ENCODE measurements at regions not wholly inside any gene's neighbourhood (a gene's known extent, or its start where the extent isn't known, plus 50 kb on each side); places are given as distances from the start of the nearest gene placed in this dataset.

DNA sequence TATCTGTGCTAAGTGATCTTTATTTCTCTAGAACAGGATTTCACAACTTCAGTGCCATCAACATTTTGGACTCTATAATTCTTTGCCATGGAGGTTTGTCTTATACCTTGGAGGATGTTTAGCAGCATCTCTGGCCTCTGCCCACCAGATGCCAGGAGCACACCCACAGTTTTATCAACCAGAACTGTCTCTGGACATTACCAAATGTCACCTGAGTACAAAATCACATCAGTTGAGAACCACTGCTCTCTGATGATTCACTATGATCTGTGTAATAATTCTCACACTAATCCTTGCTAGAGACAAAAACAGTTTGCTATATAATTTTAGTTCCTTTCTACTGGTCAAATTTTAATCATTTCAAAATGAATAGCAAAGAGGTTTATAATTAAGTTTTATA, 102.8 kb upstream of the AMZ2 start:
- Histone ChIP-seq H2AK5ac (ENCODE audit: low read depth, low read length) (no peak overlapping the region), H3K4me1 (replicated peaks in 1 of 4; ENCODE audit: control insufficient read depth in 3 of 4, insufficient read depth in 4 of 4, low read length in 3 of 4) (no peaks in the 10 kb centered on the region), H4K8ac (ENCODE audit: extremely low read depth, insufficient read depth, low read length) (no peak overlapping the region), H3K79me1 (ENCODE audit: low read depth, low read length) (no peaks in the 10 kb centered on the region), H2AFZ (ENCODE audit: low read length) (no peak overlapping the region), H2BK12ac (ENCODE audit: low read depth, low read length) (no peak overlapping the region), H3K56ac (replicated peaks; ENCODE audit: insufficient read length, low read depth, low read length) (no peak overlapping the region), H3K9ac (replicated peaks in 1 of 4; ENCODE audit: extremely low read depth in 1 of 4, low read depth in 3 of 4, low read length in 3 of 4) (no peak overlapping the region), H3K27ac (ENCODE audit: low read depth, low read length) (no peak overlapping the region), H3K9me3 (ENCODE audit: insufficient read depth in 2 of 2, low read depth in 1 of 2, low read length in 1 of 2) (no peaks in the 10 kb centered on the region), H3K14ac (ENCODE audit: insufficient read length) (no peak overlapping the region), H3K36me3 (ENCODE audit: control insufficient read depth in 2 of 4, insufficient read depth in 4 of 4, low read length in 3 of 4) (no peaks in the 10 kb centered on the region), H3K23me2 (ENCODE audit: low read depth, low read length) (no peaks in the 10 kb centered on the region), H2BK120ac (replicated peaks; ENCODE audit: low read depth, low read length) (no peak overlapping the region), H3K79me2 (ENCODE audit: control insufficient read depth in 1 of 2, insufficient read depth in 2 of 2, low read length in 2 of 2) (no peaks in the 10 kb centered on the region), H4K91ac (replicated peaks; ENCODE audit: insufficient read length, low read length) (no peak overlapping the region), H3K18ac (ENCODE audit: extremely low read depth, low read length) (no peak overlapping the region), H3K4ac (replicated peaks; ENCODE audit: insufficient read length, low read depth, low read length) (no peak overlapping the region), H3K27me3 (replicated peaks in 1 of 4; ENCODE audit: control insufficient read depth in 3 of 4, extremely low read depth in 1 of 4, insufficient read depth in 3 of 4, low read length in 3 of 4) (no peaks in the 10 kb centered on the region), H2BK15ac (ENCODE audit: low read length) (no peak overlapping the region), H3K4me3 (ENCODE audit: extremely low read depth in 1 of 4, insufficient read depth in 2 of 4, low read depth in 3 of 4, low read length in 4 of 4) (no peak overlapping the region), H2BK20ac (ENCODE audit: low read length) (no peak overlapping the region), H4K5ac (ENCODE audit: insufficient read length, low read depth, low read length) (no peak overlapping the region), H4K20me1 (replicated peaks in 1 of 2; ENCODE audit: control insufficient read depth in 1 of 2, insufficient read depth in 2 of 2, low read length in 2 of 2) (no peaks in the 10 kb centered on the region), H3K4me2 (ENCODE audit: insufficient read depth in 1 of 2, low read depth in 2 of 2, low read length in 2 of 2) (no peak overlapping the region), H2BK5ac (ENCODE audit: low read depth, low read length) (no peak overlapping the region), H3K23ac (ENCODE audit: insufficient read length) (no peak overlapping the region)
- POLR2A ChIA-PET (ENCODE audit: partially characterized antibody), result no interaction called here
- DNase-seq (ENCODE audit: low read depth in 1 of 2, low spot score in 2 of 2), result no peak
- no peak for FAIRE-seq
- CTCF ChIA-PET (ENCODE audit: partially characterized antibody), result interaction anchor here (0.8 to 1.2 kb wide), 3 partner anchors 8 to 28 kb away, joined by 3 read pairs; no protein-coding TSS in a partner anchor
- TF ChIP-seq BCL11A (IDR thresholded peaks at IDR 0.05; ENCODE audit: low read depth in 2 of 2, low read length in 2 of 2), result no peak
- TF ChIP-seq, protein P1, sequence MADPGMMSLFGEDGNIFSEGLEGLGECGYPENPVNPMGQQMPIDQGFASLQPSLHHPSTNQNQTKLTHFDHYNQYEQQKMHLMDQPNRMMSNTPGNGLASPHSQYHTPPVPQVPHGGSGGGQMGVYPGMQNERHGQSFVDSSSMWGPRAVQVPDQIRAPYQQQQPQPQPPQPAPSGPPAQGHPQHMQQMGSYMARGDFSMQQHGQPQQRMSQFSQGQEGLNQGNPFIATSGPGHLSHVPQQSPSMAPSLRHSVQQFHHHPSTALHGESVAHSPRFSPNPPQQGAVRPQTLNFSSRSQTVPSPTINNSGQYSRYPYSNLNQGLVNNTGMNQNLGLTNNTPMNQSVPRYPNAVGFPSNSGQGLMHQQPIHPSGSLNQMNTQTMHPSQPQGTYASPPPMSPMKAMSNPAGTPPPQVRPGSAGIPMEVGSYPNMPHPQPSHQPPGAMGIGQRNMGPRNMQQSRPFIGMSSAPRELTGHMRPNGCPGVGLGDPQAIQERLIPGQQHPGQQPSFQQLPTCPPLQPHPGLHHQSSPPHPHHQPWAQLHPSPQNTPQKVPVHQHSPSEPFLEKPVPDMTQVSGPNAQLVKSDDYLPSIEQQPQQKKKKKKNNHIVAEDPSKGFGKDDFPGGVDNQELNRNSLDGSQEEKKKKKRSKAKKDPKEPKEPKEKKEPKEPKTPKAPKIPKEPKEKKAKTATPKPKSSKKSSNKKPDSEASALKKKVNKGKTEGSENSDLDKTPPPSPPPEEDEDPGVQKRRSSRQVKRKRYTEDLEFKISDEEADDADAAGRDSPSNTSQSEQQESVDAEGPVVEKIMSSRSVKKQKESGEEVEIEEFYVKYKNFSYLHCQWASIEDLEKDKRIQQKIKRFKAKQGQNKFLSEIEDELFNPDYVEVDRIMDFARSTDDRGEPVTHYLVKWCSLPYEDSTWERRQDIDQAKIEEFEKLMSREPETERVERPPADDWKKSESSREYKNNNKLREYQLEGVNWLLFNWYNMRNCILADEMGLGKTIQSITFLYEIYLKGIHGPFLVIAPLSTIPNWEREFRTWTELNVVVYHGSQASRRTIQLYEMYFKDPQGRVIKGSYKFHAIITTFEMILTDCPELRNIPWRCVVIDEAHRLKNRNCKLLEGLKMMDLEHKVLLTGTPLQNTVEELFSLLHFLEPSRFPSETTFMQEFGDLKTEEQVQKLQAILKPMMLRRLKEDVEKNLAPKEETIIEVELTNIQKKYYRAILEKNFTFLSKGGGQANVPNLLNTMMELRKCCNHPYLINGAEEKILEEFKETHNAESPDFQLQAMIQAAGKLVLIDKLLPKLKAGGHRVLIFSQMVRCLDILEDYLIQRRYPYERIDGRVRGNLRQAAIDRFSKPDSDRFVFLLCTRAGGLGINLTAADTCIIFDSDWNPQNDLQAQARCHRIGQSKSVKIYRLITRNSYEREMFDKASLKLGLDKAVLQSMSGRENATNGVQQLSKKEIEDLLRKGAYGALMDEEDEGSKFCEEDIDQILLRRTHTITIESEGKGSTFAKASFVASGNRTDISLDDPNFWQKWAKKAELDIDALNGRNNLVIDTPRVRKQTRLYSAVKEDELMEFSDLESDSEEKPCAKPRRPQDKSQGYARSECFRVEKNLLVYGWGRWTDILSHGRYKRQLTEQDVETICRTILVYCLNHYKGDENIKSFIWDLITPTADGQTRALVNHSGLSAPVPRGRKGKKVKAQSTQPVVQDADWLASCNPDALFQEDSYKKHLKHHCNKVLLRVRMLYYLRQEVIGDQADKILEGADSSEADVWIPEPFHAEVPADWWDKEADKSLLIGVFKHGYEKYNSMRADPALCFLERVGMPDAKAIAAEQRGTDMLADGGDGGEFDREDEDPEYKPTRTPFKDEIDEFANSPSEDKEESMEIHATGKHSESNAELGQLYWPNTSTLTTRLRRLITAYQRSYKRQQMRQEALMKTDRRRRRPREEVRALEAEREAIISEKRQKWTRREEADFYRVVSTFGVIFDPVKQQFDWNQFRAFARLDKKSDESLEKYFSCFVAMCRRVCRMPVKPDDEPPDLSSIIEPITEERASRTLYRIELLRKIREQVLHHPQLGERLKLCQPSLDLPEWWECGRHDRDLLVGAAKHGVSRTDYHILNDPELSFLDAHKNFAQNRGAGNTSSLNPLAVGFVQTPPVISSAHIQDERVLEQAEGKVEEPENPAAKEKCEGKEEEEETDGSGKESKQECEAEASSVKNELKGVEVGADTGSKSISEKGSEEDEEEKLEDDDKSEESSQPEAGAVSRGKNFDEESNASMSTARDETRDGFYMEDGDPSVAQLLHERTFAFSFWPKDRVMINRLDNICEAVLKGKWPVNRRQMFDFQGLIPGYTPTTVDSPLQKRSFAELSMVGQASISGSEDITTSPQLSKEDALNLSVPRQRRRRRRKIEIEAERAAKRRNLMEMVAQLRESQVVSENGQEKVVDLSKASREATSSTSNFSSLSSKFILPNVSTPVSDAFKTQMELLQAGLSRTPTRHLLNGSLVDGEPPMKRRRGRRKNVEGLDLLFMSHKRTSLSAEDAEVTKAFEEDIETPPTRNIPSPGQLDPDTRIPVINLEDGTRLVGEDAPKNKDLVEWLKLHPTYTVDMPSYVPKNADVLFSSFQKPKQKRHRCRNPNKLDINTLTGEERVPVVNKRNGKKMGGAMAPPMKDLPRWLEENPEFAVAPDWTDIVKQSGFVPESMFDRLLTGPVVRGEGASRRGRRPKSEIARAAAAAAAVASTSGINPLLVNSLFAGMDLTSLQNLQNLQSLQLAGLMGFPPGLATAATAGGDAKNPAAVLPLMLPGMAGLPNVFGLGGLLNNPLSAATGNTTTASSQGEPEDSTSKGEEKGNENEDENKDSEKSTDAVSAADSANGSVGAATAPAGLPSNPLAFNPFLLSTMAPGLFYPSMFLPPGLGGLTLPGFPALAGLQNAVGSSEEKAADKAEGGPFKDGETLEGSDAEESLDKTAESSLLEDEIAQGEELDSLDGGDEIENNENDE (IDR thresholded peaks at IDR 0.05; ENCODE audit: insufficient replicate concordance, low read length), result no peak

Measured in H1 (cell line).